ENCODE measurements at regions not wholly inside any gene's neighbourhood (a gene's known extent, or its start where the extent isn't known, plus 50 kb on each side); places are given as distances from the start of the nearest gene placed in this dataset.

DNA sequence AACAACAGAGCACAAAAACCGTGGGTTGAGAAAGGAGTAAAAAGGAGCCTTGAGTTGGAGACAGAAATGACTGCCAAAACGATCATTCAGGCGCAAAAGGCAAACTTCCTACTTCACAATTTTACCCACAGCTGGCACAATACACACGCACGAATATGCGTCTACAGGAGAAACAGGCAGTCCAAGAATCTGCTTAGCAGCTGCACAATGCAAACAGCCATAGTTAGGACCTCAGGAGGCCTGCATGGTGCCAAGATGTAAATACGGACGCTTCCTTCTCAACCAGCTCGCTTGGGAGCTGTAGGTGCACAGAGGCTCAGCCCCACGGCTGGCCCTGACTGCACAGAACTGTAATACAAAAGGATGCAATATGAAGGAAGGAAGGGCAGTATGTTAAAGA lies 250.1 kb upstream of the CAND1 start:
- peaks cover 7 to 12% of the 10 kb centered on the region in 2 donors for H3K27me3 Mint-ChIP-seq
- no peak for ATAC-seq (replicated peaks)

GRCh38 chr12:67025543-67026114 lies 243.5 kb upstream of the CAND1 start:
- DNase-seq (no peak), ATAC-seq (replicated peaks) (peak; percentile 42 to 52)
- H3K27ac Mint-ChIP-seq = no peak overlapping the region
- no peaks in the 10 kb centered on the region for H3K9me3 Mint-ChIP-seq
- H3K36me3 Mint-ChIP-seq = no peaks in the 10 kb centered on the region
- H3K4me1 Mint-ChIP-seq = no peaks in the 10 kb centered on the region
- H3K4me3 Mint-ChIP-seq = no peak overlapping the region
- H3K27me3 Mint-ChIP-seq = peaks cover 31 to 32% of the 10 kb centered on the region in 2 donors

More for the DNA sequence above, 250.1 kb upstream of the CAND1 start:
- DNase-seq = no peak
- Mint-ChIP-seq H3K36me3 (no peaks in the 10 kb centered on the region), H3K4me3 (no peak overlapping the region), H3K4me1 (no peaks in the 10 kb centered on the region), H3K27ac (no peak overlapping the region), H3K9me3 (no peaks in the 10 kb centered on the region)

DNA sequence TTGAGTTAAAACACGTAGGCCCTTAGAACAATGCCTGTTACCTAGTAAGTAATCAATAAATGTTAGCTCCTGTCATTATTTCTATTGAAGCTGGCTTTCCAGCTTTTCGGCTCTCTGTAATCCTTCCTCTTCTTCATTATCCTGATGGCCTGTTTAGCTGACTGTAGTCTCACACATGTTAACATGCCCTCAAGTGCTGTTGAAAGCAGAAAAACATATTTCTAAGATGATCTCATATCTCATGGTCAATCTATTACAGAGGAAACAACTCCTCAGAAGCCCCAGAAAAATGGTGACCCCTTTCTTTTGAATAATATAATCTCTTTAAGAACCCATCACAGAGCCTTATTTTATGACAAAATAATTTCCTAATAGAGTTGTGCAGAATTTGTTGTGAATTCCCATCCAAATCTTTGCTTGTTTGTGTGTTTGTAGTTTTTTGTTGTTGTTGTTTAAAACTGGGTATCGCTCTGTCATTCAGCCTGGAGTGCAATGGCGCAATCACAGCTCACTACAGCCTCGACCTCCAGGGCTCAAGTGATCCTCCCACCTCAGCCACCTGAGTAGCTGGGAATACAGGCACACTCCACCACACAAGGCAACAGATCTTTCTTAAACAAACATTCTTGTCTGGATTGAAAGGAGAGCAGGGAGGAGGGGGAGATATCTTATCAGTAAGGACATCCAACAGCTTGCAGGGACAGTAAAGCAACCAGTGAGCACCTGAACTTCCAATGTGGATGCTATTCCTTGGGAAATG lies 242.5 kb upstream of the CAND1 start:
- ATAC-seq (replicated peaks) (no peak), DNase-seq (no peak)
- Mint-ChIP-seq H3K9me3 (no peaks in the 10 kb centered on the region), H3K4me1 (no peaks in the 10 kb centered on the region), H3K4me3 (no peak overlapping the region), H3K36me3 (no peaks in the 10 kb centered on the region), H3K27me3 (peaks cover 37 to 38% of the 10 kb centered on the region in 2 donors), H3K27ac (no peak overlapping the region)

GRCh38 chr12:67028529-67028928 lies 240.6 kb upstream of the CAND1 start:
- DNase-seq (no peak), ATAC-seq (replicated peaks) (no peak)
- no peaks in the 10 kb centered on the region for H3K4me1 Mint-ChIP-seq
- H3K9me3 Mint-ChIP-seq = no peaks in the 10 kb centered on the region
- no peaks in the 10 kb centered on the region for H3K36me3 Mint-ChIP-seq
- no peak overlapping the region for H3K27ac Mint-ChIP-seq
- H3K4me3 Mint-ChIP-seq = no peak overlapping the region
- peaks cover 37% of the 10 kb centered on the region in 2 donors for H3K27me3 Mint-ChIP-seq

DNA sequence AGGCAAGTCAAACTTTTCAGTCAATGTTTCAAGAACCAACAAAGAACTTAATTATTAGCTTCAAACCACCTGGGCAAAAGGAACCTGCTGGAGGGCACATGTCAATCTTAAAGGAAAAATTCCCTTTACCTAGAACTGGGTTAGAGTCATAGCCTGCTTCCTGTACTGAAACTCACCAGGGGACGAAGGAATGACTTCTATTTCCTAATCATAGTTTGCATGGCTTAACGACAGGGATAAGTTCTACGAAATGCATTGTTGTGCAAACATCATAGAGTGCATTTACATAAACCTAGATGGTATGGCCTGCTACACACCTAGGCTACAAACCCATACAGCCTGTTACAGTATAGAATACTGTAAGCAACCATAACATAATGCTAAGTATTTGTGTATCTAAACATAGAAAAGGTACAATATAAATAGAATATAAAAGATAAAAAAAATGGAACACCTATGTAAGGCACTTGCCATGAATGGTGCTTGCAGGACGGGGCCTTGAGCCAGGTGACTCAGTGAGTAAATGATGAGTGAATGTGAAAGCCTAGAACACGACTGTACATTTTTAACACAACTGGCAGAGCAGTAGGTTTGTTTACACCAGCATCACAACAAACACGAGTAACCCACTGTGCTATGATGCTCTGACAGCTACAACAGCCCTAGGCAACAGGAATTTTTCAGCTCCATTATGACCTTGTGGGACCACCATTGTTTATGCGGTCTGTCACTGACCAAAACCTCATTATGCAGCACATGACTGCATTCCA lies 234.9 kb upstream of the CAND1 start:
- peaks cover 8 to 12% of the 10 kb centered on the region in 2 donors for H3K27me3 Mint-ChIP-seq
- H3K9me3 Mint-ChIP-seq = no peaks in the 10 kb centered on the region

GRCh38 chr12:67035121-67035520 lies 234.0 kb upstream of the CAND1 start:
- Mint-ChIP-seq H3K4me1 (no peaks in the 10 kb centered on the region), H3K27ac (no peak overlapping the region), H3K4me3 (no peak overlapping the region), H3K36me3 (no peaks in the 10 kb centered on the region), H3K27me3 (peaks cover 8 to 12% of the 10 kb centered on the region in 2 donors), H3K9me3 (no peaks in the 10 kb centered on the region)
- ATAC-seq (replicated peaks) (no peak), DNase-seq (no peak)

More for the DNA sequence above, 234.9 kb upstream of the CAND1 start:
- DNase-seq = no peak
- Mint-ChIP-seq H3K27ac (no peak overlapping the region), H3K36me3 (no peaks in the 10 kb centered on the region), H3K4me3 (no peak overlapping the region), H3K4me1 (no peaks in the 10 kb centered on the region)
- ATAC-seq (replicated peaks) = no peak

DNA sequence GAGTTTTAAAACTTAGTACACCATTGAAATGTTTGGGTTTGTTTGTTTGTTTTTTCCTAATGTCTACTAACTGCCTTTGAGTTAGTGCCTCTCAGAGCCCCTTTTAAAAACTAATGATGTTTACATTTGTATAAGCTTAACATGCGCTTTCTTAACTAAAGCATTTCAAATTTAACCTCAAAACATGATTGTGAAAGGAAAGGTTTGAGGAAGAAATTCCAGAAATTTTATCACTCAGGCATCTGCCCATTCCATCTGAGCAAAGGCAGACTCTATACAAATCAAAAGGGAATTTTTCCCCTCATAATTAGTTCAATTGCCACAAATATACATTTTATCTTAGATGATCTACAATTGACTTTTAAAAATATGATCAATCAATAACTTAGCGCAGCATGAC lies 230.7 kb upstream of the CAND1 start:
- DNase-seq (no peak), ATAC-seq (replicated peaks) (no peak)
- no peaks in the 10 kb centered on the region for H3K36me3 Mint-ChIP-seq

DNA sequence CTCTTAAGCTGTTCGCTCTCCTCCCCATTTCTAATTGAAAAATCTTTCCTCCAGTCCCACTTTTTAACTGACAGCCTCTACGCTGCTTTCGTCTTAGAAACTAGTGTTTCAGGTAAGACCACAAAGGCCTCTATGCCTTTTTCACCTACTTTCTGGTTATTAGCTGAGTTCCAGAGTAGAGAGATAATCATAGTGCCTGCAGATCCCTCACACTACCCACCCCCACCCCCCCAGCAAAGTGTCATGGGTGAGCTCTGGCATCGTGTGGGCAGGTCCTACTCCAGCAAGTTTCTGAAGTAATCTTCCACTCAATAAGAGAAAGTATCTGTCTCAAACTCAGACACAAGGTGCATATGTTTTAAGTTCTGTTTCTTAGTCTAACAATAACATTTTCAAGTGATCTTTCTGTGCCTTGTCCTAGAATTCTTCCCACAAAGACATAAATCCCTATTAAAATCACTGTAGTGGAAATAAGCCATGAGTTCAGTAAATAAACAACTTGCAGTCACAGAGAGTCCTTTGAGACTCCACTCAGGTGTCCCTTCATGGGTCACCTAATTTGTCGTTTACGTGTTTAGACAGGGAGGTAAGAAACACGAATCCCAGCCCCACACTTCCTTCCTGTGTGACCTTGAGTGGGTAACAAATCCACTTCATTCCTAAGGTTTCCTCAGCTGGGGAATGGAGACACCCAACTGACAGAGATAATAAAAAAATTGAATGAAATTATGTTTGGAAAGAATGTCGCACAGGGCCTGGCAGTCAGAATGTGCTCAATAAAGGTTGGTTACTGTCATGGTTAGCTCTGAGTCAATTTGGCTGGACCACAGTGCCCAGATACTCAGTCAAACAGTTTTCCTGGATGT lies 228.9 kb upstream of the CAND1 start:
- Mint-ChIP-seq H3K27me3 (peaks cover 4 to 6% of the 10 kb centered on the region in 2 donors), H3K36me3 (no peaks in the 10 kb centered on the region), H3K4me1 (no peaks in the 10 kb centered on the region), H3K27ac (no peak overlapping the region), H3K4me3 (no peak overlapping the region), H3K9me3 (no peaks in the 10 kb centered on the region)
- no peak for DNase-seq
- no peak for ATAC-seq (replicated peaks)

More for the DNA sequence above, 230.7 kb upstream of the CAND1 start:
- Mint-ChIP-seq H3K27me3 (peaks cover 4 to 6% of the 10 kb centered on the region in 2 donors), H3K4me3 (no peak overlapping the region), H3K4me1 (no peaks in the 10 kb centered on the region), H3K27ac (no peak overlapping the region), H3K9me3 (no peaks in the 10 kb centered on the region)

GRCh38 chr12:67040861-67041137 lies 228.4 kb upstream of the CAND1 start:
- Mint-ChIP-seq H3K36me3 (no peaks in the 10 kb centered on the region), H3K9me3 (no peaks in the 10 kb centered on the region), H3K4me1 (no peaks in the 10 kb centered on the region), H3K27me3 (peaks cover 6 to 7% of the 10 kb centered on the region in 2 donors), H3K27ac (no peak overlapping the region), H3K4me3 (no peak overlapping the region)
- no peak for ATAC-seq (replicated peaks)
- no peak for DNase-seq

GRCh38 chr12:67042697-67043131 lies 226.4 kb upstream of the CAND1 start:
- H3K4me1 Mint-ChIP-seq = no peaks in the 10 kb centered on the region
- no peaks in the 10 kb centered on the region for H3K36me3 Mint-ChIP-seq
- H3K27ac Mint-ChIP-seq = peak overlapping the region; percentile 72
- no peak for DNase-seq
- ATAC-seq (replicated peaks) = no peak
- H3K4me3 Mint-ChIP-seq = no peak overlapping the region
- H3K9me3 Mint-ChIP-seq = no peaks in the 10 kb centered on the region
- peaks cover 0 to 7% of the 10 kb centered on the region in 2 donors for H3K27me3 Mint-ChIP-seq

DNA sequence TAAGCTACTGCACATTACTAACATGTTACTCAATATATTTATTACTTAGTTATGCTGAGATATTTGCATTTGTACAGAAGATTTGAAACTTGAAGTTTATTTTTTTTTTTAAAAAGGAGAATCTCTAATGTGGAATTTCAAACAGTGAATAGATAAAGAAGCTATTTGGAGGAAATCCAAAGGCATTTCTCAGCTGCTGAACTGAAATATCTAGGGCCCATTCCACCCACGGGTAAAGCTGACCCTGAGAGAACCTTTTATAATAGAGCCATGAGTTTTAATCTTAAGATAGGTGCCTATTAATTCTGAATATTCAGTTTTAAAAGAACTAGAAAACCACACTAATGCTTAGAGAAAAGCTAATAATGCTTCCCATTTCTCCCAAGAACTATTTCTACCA lies 225.4 kb upstream of the CAND1 start:
- peaks cover 3 to 7% of the 10 kb centered on the region in 2 donors for H3K27me3 Mint-ChIP-seq
- ATAC-seq (replicated peaks) = no peak
- no peaks in the 10 kb centered on the region for H3K4me1 Mint-ChIP-seq
- no peaks in the 10 kb centered on the region for H3K36me3 Mint-ChIP-seq
- no peak for DNase-seq
- no peak overlapping the region for H3K4me3 Mint-ChIP-seq
- no peak overlapping the region for H3K27ac Mint-ChIP-seq
- no peaks in the 10 kb centered on the region for H3K9me3 Mint-ChIP-seq

- Mint-ChIP-seq H3K36me3 (no peaks in the 10 kb centered on the region), H3K4me3 (no peak overlapping the region), H3K4me1 (no peaks in the 10 kb centered on the region), H3K9me3 (peaks cover 0 to 2% of the 10 kb centered on the region in 2 donors), H3K27me3 (peaks cover 7 to 9% of the 10 kb centered on the region in 2 donors), H3K27ac (no peak overlapping the region)
- DNase-seq = no peak
- ATAC-seq (replicated peaks) = no peak
These were observed 223.5 kb upstream of the CAND1 start for GRCh38 chr12:67045650-67046049.

DNA sequence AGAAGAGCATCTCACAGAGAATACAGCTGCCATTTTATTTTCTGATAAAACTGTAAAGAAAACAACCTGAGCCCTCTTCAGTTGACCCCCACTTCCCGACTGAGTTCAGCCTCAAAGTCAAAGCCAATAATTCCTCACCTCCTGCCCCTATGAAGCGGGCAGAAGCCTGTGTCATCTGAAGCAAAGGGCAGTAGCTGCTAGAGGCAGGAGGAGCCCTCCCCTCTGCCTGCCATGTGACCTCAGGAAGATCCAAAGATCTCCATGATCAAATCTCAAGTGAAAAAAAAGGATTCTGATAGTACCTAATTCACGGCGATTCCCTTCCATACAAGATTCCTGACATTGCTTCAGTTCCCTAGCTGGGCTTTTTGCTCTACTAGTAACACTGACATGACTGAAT lies 223.1 kb upstream of the CAND1 start:
- H3K9me3 Mint-ChIP-seq = peaks cover 0 to 2% of the 10 kb centered on the region in 2 donors
- no peaks in the 10 kb centered on the region for H3K36me3 Mint-ChIP-seq
- no peaks in the 10 kb centered on the region for H3K4me1 Mint-ChIP-seq
- H3K27ac Mint-ChIP-seq = no peak overlapping the region
- no peak for ATAC-seq (replicated peaks)
- no peak for DNase-seq
- peaks cover 10 to 13% of the 10 kb centered on the region in 2 donors for H3K27me3 Mint-ChIP-seq
- H3K4me3 Mint-ChIP-seq = no peak overlapping the region

DNA sequence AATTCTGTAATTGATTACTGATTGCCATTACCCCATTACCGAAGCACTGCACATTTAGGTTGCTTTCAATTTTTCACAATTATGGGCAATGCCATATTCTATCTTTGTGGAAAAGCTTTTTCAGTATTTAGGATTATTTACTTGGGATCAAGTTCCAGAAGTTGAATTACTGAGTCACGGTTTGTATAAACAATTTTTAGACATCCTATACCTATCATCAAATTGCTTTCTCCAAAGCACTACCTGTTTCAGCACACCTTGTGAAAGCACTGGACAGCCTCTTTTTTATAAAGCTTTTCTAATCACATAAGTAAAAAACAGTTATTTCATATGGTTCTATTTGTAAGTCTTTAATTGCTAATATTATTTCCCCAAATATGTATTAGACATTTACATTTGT lies 221.5 kb upstream of the CAND1 start:
- no peak overlapping the region for H3K27ac Mint-ChIP-seq
- no peaks in the 10 kb centered on the region for H3K36me3 Mint-ChIP-seq
- no peaks in the 10 kb centered on the region for H3K4me1 Mint-ChIP-seq
- H3K4me3 Mint-ChIP-seq = no peak overlapping the region
- peaks cover 13 to 15% of the 10 kb centered on the region in 2 donors for H3K27me3 Mint-ChIP-seq
- DNase-seq (no peak), ATAC-seq (replicated peaks) (no peak)
- H3K9me3 Mint-ChIP-seq = peaks cover 0 to 2% of the 10 kb centered on the region in 2 donors

Data from stimulated activated naive B cell treated with anti-CD40 and anti-IgM and Interleukin-4, amounts not matched to agents 10 μg/mL and 1 μg/mL and 100 μg/mL, for 72 hours (primary cell).